ENCODE measurements at regions not wholly inside any gene's neighbourhood (a gene's known extent, or its start where the extent isn't known, plus 50 kb on each side); places are given as distances from the start of the nearest gene placed in this dataset.

- no peak for DNase-seq
- Histone ChIP-seq H3K4me1 (no peaks in the 10 kb centered on the region), H3K9me3 (no peaks in the 10 kb centered on the region), H3K36me3 (ENCODE audit: control insufficient read depth, insufficient read depth, low read length) (no peaks in the 10 kb centered on the region), H3K4me3 (ENCODE audit: low read depth, low read length) (no peak overlapping the region), H3K27me3 (replicated peaks; ENCODE audit: control insufficient read depth, insufficient read depth, low read length) (no peaks in the 10 kb centered on the region)
- intact Hi-C loops (cut with micrococcal nuclease; ENCODE audit: unreplicated experiment): no loop called here
- POLR2A ChIA-PET: no interaction called here
- Mint-ChIP-seq H3K4me3 (ENCODE audit: unreplicated experiment) (no peak overlapping the region), H3K27ac (ENCODE audit: unreplicated experiment) (no peak overlapping the region), H3K9me3 (ENCODE audit: unreplicated experiment) (no peaks in the 10 kb centered on the region), H3K36me3 (ENCODE audit: insufficient read depth, unreplicated experiment) (no peaks in the 10 kb centered on the region), H3K27me3 (ENCODE audit: insufficient read depth, unreplicated experiment) (peaks cover 6% of the 10 kb centered on the region), H3K4me1 (ENCODE audit: low read depth, unreplicated experiment) (no peaks in the 10 kb centered on the region)
- BruUV-seq (replicated peaks): no TSS peak
- CTCF ChIA-PET: no interaction called here
- no peak for TF ChIP-seq CTCF (IDR thresholded peaks at IDR 0.05; ENCODE audit: insufficient read depth in 1 of 2, low read depth in 1 of 2, low read length in 1 of 2, severe bottlenecking in 1 of 2, unreplicated experiment in 1 of 2)
Observed at GRCh38 chr6:133820208-133820607, 68.7 kb upstream of the TCF21 start.

GRCh38 chr6:133827766-133828165 lies 61.1 kb upstream of the TCF21 start:
- Mint-ChIP-seq H3K9me3 (ENCODE audit: unreplicated experiment) (no peaks in the 10 kb centered on the region), H3K27me3 (ENCODE audit: insufficient read depth, unreplicated experiment) (peaks cover 7% of the 10 kb centered on the region), H3K4me3 (ENCODE audit: unreplicated experiment) (no peak overlapping the region), H3K4me1 (ENCODE audit: low read depth, unreplicated experiment) (no peaks in the 10 kb centered on the region), H3K36me3 (ENCODE audit: insufficient read depth, unreplicated experiment) (no peaks in the 10 kb centered on the region), H3K27ac (ENCODE audit: unreplicated experiment) (no peak overlapping the region)
- CTCF ChIA-PET: no interaction called here
- intact Hi-C loops (cut with micrococcal nuclease; ENCODE audit: unreplicated experiment): no loop called here
- Histone ChIP-seq H3K4me1 (no peaks in the 10 kb centered on the region), H3K36me3 (ENCODE audit: control insufficient read depth, insufficient read depth, low read length) (no peaks in the 10 kb centered on the region), H3K9me3 (no peaks in the 10 kb centered on the region), H3K27me3 (replicated peaks; ENCODE audit: control insufficient read depth, insufficient read depth, low read length) (no peaks in the 10 kb centered on the region), H3K4me3 (ENCODE audit: low read depth, low read length) (no peak overlapping the region)
- DNase-seq: no peak
- POLR2A ChIA-PET: no interaction called here
- no peak for TF ChIP-seq CTCF (IDR thresholded peaks at IDR 0.05; ENCODE audit: insufficient read depth in 1 of 2, low read depth in 1 of 2, low read length in 1 of 2, severe bottlenecking in 1 of 2, unreplicated experiment in 1 of 2)
- BruUV-seq (replicated peaks): no TSS peak

GRCh38 chr6:133833949-133834359 lies 55.0 kb upstream of the TCF21 start:
- Histone ChIP-seq H3K27me3 (replicated peaks; ENCODE audit: control insufficient read depth, insufficient read depth, low read length) (no peaks in the 10 kb centered on the region), H3K9me3 (no peaks in the 10 kb centered on the region), H3K4me1 (no peaks in the 10 kb centered on the region), H3K4me3 (ENCODE audit: low read depth, low read length) (no peak overlapping the region), H3K36me3 (ENCODE audit: control insufficient read depth, insufficient read depth, low read length) (no peaks in the 10 kb centered on the region)
- TF ChIP-seq CTCF (IDR thresholded peaks at IDR 0.05; ENCODE audit: insufficient read depth in 1 of 2, low read depth in 1 of 2, low read length in 1 of 2, severe bottlenecking in 1 of 2, unreplicated experiment in 1 of 2): no peak
- no peaks in the 10 kb centered on the region for H3K9me3 Mint-ChIP-seq (ENCODE audit: unreplicated experiment)
- ChIA-PET CTCF (no interaction called here), POLR2A (no interaction called here)
- no peaks in the 10 kb centered on the region for H3K36me3 Mint-ChIP-seq (ENCODE audit: insufficient read depth, unreplicated experiment)
- H3K27ac Mint-ChIP-seq (ENCODE audit: unreplicated experiment): no peak overlapping the region
- intact Hi-C loops (cut with micrococcal nuclease; ENCODE audit: unreplicated experiment): no loop called here
- peaks cover 3% of the 10 kb centered on the region for H3K27me3 Mint-ChIP-seq (ENCODE audit: insufficient read depth, unreplicated experiment)
- H3K4me1 Mint-ChIP-seq (ENCODE audit: low read depth, unreplicated experiment): no peaks in the 10 kb centered on the region
- DNase-seq: no peak
- no TSS peak for BruUV-seq (replicated peaks)
- H3K4me3 Mint-ChIP-seq (ENCODE audit: unreplicated experiment): no peak overlapping the region

All from Caco-2 (cell line).